CD8-positive, alpha-beta memory T cell (primary cell): ENCODE measurements at regions not wholly inside any gene's neighbourhood (a gene's known extent, or its start where the extent isn't known, plus 50 kb on each side); places are given as distances from the start of the nearest gene placed in this dataset.

Experiments used
- CTCF ChIA-PET: fragments of 350-600 bp; sonication (Branson Sonifier 250); formaldehyde crosslinking; loops from one replicate; lab custom pipeline; 2021; ENCODE audit warnings: antibody characterized with exemption; lab: Charles Lee
- POLR2A ChIA-PET: fragments of 350-600 bp; sonication (Branson Sonifier 250); formaldehyde crosslinking; loops from one replicate; lab custom pipeline; 2021; ENCODE audit warnings: antibody characterized with exemption; lab: Charles Lee
- DNase-seq, 5 donors: peaks; one replicate each; pipeline versions ENCODE4 v3.0.0 to v3.0.0-alpha.2; 2020 to 2022; ENCODE audit warnings: mixed read lengths in 1 of 5
- H3K27ac ChIP-seq: one replicate; pipeline ENCODE4 v1.7.0; 2013; ENCODE audit warnings: low read depth, mild to moderate bottlenecking, low read length, moderate library complexity
- H3K27me3 ChIP-seq: 2 replicates; pipeline ENCODE4 v1.7.0; 2013; ENCODE audit warnings: low read length, mild to moderate bottlenecking; ENCODE audit not compliant: insufficient read depth, poor library complexity, severe bottlenecking
- H3K36me3 ChIP-seq: 2 replicates; pipeline ENCODE4 v1.7.0; 2013; ENCODE audit warnings: mild to moderate bottlenecking, low read length, moderate library complexity; ENCODE audit not compliant: insufficient read depth
- H3K4me1 ChIP-seq: 2 replicates; pipeline ENCODE4 v1.7.0; 2013; ENCODE audit warnings: mild to moderate bottlenecking, low read length, moderate library complexity; ENCODE audit not compliant: insufficient read depth
- H3K4me3 ChIP-seq: 2 replicates; pipeline ENCODE4 v1.7.0; 2013; ENCODE audit warnings: mild to moderate bottlenecking, low read length
- H3K9me3 ChIP-seq: 2 replicates; pipeline ENCODE4 v1.7.0; 2013; ENCODE audit warnings: mild to moderate bottlenecking, low read length
- H3K27ac Mint-ChIP-seq, 8 donors: one replicate each; pipeline ENCODE4 v1.8.0; 2020 to 2021; ENCODE audit warnings: mixed read lengths in 8 of 8, mild to moderate bottlenecking in 6 of 8, inconsistent platforms in 3 of 8, moderate library complexity in 3 of 8
- H3K27me3 Mint-ChIP-seq, 2 donors: one replicate each; pipeline ENCODE4 v1.8.0; 2020 to 2021; ENCODE audit warnings: mixed read lengths in 2 of 2, mild to moderate bottlenecking in 1 of 2, moderate library complexity in 1 of 2
- H3K36me3 Mint-ChIP-seq, 3 donors: one replicate each; pipeline ENCODE4 v1.8.0; 2020 to 2021; ENCODE audit warnings: mixed read lengths in 3 of 3, inconsistent platforms in 1 of 3, mild to moderate bottlenecking in 1 of 3
- H3K4me1 Mint-ChIP-seq, 3 donors: one replicate each; pipeline ENCODE4 v1.8.0; 2020 to 2021; ENCODE audit warnings: mixed read lengths in 3 of 3, inconsistent platforms in 1 of 3, mild to moderate bottlenecking in 1 of 3
- H3K4me3 Mint-ChIP-seq, 7 donors: one replicate each; pipeline ENCODE4 v1.8.0; 2020 to 2021; ENCODE audit warnings: mixed read lengths in 7 of 7, mild to moderate bottlenecking in 6 of 7, moderate library complexity in 4 of 7, inconsistent platforms in 2 of 7
- H3K9me3 Mint-ChIP-seq, 5 donors: one replicate each; pipeline ENCODE4 v1.8.0; 2020 to 2022; ENCODE audit warnings: mixed read lengths in 5 of 5, mild to moderate bottlenecking in 3 of 5, moderate library complexity in 2 of 5, inconsistent platforms in 1 of 5

DNA sequence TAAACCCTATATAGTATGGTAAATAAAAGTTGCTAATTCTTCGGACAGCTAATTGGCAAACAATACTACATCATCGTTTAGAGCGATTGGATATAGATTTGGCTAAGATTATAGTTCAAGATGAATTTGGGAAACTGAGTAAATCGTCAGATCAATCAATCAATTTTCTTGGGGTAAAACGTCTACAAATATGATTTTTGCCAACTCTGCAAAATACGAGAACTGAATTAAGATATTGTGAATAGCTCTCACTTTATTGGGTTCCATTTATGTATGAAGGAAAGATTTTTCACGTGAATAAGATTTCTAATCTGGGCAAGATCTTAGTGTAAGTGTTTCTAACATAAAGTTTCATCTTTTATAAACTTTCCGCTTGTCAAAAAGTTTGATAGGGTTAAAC is 132.9 kb upstream of the AGR3 start:
- no peak for DNase-seq
- Histone ChIP-seq H3K4me3 (no peak overlapping the region), H3K27me3 (no peaks in the 10 kb centered on the region), H3K36me3 (no peaks in the 10 kb centered on the region), H3K27ac (no peak overlapping the region), H3K9me3 (no peaks in the 10 kb centered on the region), H3K4me1 (no peaks in the 10 kb centered on the region)
- ChIA-PET CTCF (interaction anchor here (1.0 kb wide), 1 partner anchor 16 kb away, joined by 3 read pairs; no protein-coding TSS in a partner anchor), POLR2A (no interaction called here)
- H3K27me3 Mint-ChIP-seq, result no peaks in the 10 kb centered on the region
- peaks cover 14 to 20% (median 20%) of the 10 kb centered on the region in 3 donors for H3K4me1 Mint-ChIP-seq
- no peak overlapping the region for H3K4me3 Mint-ChIP-seq
- H3K36me3 Mint-ChIP-seq, result no peaks in the 10 kb centered on the region
- H3K9me3 Mint-ChIP-seq, result no peaks in the 10 kb centered on the region
- H3K27ac Mint-ChIP-seq, result no peak overlapping the region

DNA sequence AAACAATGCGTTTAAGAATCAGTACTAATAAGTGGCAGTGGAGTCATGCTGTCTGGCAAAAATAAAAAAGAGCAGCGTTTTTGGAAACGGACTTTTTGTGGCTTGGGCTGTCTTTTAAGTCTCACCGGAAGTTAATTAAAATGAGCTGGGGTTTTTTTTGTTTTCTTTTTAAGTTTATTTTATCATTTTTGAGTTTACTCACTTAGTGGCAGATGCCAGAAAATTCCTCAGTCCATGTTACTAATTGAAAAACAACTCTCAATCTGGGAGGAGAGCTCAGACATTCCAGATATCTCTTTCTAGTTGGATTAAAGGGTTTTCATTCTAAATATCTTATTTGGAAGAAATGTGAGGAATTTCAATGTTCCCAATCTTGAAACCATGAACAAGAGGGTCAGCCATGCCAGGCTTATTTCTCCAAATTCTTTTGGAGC is 133.8 kb upstream of the AGR3 start:
- Mint-ChIP-seq H3K27ac (peak overlapping the region in 1 of 8 donors; percentile 55), H3K27me3 (no peaks in the 10 kb centered on the region), H3K4me1 (peaks cover 9 to 13% (median 11%) of the 10 kb centered on the region in 3 donors), H3K36me3 (no peaks in the 10 kb centered on the region), H3K9me3 (no peaks in the 10 kb centered on the region), H3K4me3 (no peak overlapping the region)
- Histone ChIP-seq H3K9me3 (no peaks in the 10 kb centered on the region), H3K36me3 (no peaks in the 10 kb centered on the region), H3K4me3 (no peak overlapping the region), H3K27ac (no peak overlapping the region), H3K4me1 (no peaks in the 10 kb centered on the region), H3K27me3 (no peaks in the 10 kb centered on the region)
- POLR2A ChIA-PET, result no interaction called here
- DNase-seq, result no peak
- CTCF ChIA-PET, result interaction anchor here (1.0 kb wide), 1 partner anchor 17 kb away, joined by 3 read pairs; no protein-coding TSS in a partner anchor

DNA sequence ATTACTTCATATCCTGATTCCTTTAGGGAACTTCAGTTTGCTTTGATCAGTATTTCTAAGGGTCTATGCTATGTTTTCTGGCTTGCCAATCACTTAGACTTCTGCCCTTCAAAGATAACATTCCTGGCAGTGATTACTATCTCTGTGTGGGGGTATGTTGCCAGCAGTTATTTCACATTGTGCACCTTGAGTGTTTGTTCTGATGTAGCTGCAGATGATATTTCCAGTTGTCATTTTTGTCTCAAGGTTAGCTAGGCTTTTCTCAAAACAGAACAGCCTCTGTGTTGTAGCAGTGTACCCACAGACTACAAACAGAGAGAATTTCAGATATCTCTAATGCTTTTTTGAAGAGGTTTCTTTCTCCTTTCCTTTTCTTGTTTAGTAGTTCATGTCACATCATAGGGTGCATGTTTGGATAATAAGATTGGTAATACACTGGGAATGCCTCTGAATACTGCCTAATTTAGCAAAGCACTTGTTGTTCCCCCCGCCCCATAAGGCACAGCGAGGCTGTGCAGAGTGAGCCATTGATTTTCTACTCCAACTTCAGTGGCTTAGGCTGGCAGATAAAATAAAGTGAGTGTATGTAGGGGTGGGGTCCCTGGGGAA is 134.7 kb upstream of the AGR3 start:
- H3K4me1 Mint-ChIP-seq, result peaks cover 5 to 8% (median 7%) of the 10 kb centered on the region in 3 donors
- DNase-seq, result no peak
- H3K27me3 Mint-ChIP-seq, result no peaks in the 10 kb centered on the region
- H3K4me3 ChIP-seq, result no peak overlapping the region
- H3K4me1 ChIP-seq, result no peaks in the 10 kb centered on the region
- H3K36me3 Mint-ChIP-seq, result no peaks in the 10 kb centered on the region
- no peaks in the 10 kb centered on the region for H3K9me3 Mint-ChIP-seq
- no peak overlapping the region for H3K27ac Mint-ChIP-seq
- POLR2A ChIA-PET, result no interaction called here
- no peaks in the 10 kb centered on the region for H3K36me3 ChIP-seq
- no peaks in the 10 kb centered on the region for H3K9me3 ChIP-seq
- no peak overlapping the region for H3K27ac ChIP-seq
- H3K4me3 Mint-ChIP-seq, result no peak overlapping the region
- CTCF ChIA-PET, result no interaction called here
- H3K27me3 ChIP-seq, result no peaks in the 10 kb centered on the region

DNA sequence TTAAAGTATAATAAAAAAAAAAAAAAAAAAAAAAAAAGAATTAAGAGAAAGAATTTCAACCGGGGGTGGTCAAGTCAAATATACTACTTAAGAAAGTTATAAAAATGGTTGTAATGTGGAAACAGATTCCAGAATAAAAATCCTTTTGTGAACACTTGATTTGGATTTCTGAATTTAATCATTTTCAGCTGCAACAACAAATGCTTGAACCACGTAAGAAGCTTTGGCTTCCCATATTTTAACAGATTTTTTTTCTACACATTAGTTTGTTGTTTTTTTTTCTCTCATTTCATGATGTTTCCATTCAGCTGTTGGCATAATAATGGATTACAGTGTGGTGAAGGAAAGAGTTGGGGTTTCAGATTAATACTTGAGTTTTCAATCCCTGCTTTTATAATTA is 137.3 kb upstream of the AGR3 start:
- H3K4me3 ChIP-seq, result no peak overlapping the region
- no peaks in the 10 kb centered on the region for H3K9me3 Mint-ChIP-seq
- H3K27ac Mint-ChIP-seq, result no peak overlapping the region
- no peak overlapping the region for H3K27ac ChIP-seq
- no peaks in the 10 kb centered on the region for H3K36me3 Mint-ChIP-seq
- H3K4me1 ChIP-seq, result no peaks in the 10 kb centered on the region
- ChIA-PET CTCF (no interaction called here), POLR2A (interaction anchor here (0.7 kb wide), 1 partner anchor 45 kb away, joined by 3 read pairs; no protein-coding TSS in a partner anchor)
- H3K4me3 Mint-ChIP-seq, result no peak overlapping the region
- no peaks in the 10 kb centered on the region for H3K36me3 ChIP-seq
- DNase-seq, result no peak
- H3K27me3 ChIP-seq, result no peaks in the 10 kb centered on the region
- H3K9me3 ChIP-seq, result no peaks in the 10 kb centered on the region
- peaks cover 9 to 18% (median 17%) of the 10 kb centered on the region in 3 donors for H3K4me1 Mint-ChIP-seq
- no peaks in the 10 kb centered on the region for H3K27me3 Mint-ChIP-seq

DNA sequence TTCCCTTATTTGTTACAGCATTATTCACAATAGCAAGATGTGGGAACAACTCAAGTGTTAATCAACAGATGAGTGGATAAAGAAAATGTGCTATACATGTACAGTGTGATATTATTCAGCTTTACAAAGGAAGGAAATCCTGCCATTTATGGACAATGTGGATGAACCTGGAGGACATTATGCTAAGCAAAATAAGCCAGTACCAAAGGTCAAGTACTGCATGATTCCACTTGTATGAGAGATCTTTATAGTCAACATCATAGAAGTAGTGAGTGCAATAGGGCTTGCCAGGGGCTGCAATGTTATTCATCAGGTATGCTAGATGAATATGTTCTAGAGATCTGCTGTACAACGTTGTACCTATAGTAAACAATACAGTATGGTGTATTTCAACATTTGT is 138.5 kb upstream of the AGR3 start:
- H3K36me3 ChIP-seq, result no peaks in the 10 kb centered on the region
- H3K4me3 ChIP-seq, result no peak overlapping the region
- Mint-ChIP-seq H3K27ac (no peak overlapping the region), H3K27me3 (no peaks in the 10 kb centered on the region), H3K9me3 (no peaks in the 10 kb centered on the region), H3K4me3 (no peak overlapping the region), H3K4me1 (peaks cover 8 to 17% (median 13%) of the 10 kb centered on the region in 3 donors), H3K36me3 (no peaks in the 10 kb centered on the region)
- no peak for DNase-seq
- ChIA-PET POLR2A (no interaction called here), CTCF (no interaction called here)
- H3K4me1 ChIP-seq, result no peaks in the 10 kb centered on the region
- no peak overlapping the region for H3K27ac ChIP-seq
- H3K27me3 ChIP-seq, result no peaks in the 10 kb centered on the region
- no peaks in the 10 kb centered on the region for H3K9me3 ChIP-seq

DNA sequence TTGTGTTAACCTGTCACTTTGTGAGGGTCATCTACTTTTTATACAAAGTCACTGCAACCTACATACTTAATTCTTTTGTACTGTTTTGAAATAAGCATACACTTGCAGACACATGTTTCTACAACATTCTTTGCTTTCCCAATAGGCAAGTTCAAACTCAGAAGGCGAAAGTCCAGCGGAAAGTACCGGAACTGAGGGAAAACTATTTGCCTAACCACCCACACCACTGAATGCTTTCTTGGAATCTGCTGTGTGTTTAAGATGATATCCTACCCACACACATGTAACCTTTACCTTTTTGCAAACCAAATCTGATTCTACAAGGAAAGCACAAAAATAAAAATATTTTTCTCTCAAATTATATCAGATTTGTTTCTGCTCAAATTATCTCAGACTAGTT is 139.4 kb upstream of the AGR3 start:
- no peak for DNase-seq
- Histone ChIP-seq H3K4me1 (no peaks in the 10 kb centered on the region), H3K27me3 (no peaks in the 10 kb centered on the region), H3K36me3 (no peaks in the 10 kb centered on the region), H3K9me3 (no peaks in the 10 kb centered on the region), H3K4me3 (no peak overlapping the region), H3K27ac (no peak overlapping the region)
- peaks cover 4 to 11% (median 9%) of the 10 kb centered on the region in 3 donors for H3K4me1 Mint-ChIP-seq
- H3K4me3 Mint-ChIP-seq, result no peak overlapping the region
- no peaks in the 10 kb centered on the region for H3K27me3 Mint-ChIP-seq
- ChIA-PET CTCF (no interaction called here), POLR2A (no interaction called here)
- H3K27ac Mint-ChIP-seq, result no peak overlapping the region
- H3K9me3 Mint-ChIP-seq, result no peaks in the 10 kb centered on the region
- H3K36me3 Mint-ChIP-seq, result no peaks in the 10 kb centered on the region

DNA sequence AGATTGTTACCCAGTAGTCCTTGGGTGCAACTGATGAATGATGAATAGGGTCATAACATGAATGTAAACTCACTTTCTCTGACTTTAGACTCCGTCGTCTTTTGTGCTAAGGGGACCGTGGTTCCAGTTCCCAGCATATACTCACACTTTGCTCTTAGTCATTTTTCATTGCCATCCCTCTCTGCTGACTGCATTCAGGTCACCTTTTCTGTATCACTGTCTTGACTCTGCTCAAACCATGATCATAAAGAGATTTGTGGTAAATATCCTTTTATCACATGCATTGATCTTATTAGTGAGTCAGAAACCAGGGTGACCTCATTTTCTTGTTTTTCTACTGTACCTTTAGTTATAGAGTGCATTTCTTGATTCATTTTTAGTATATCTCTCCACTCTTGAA is 141.1 kb upstream of the AGR3 start:
- ChIA-PET POLR2A (no interaction called here), CTCF (no interaction called here)
- Mint-ChIP-seq H3K9me3 (no peaks in the 10 kb centered on the region), H3K27me3 (no peaks in the 10 kb centered on the region), H3K4me3 (no peak overlapping the region), H3K36me3 (peaks cover 0 to 1% (median 0%) of the 10 kb centered on the region in 3 donors), H3K27ac (no peak overlapping the region), H3K4me1 (peaks cover 4 to 21% (median 9%) of the 10 kb centered on the region in 3 donors)
- H3K27ac ChIP-seq, result no peak overlapping the region
- DNase-seq, result no peak
- H3K36me3 ChIP-seq, result no peaks in the 10 kb centered on the region
- no peaks in the 10 kb centered on the region for H3K9me3 ChIP-seq
- no peaks in the 10 kb centered on the region for H3K27me3 ChIP-seq
- H3K4me1 ChIP-seq, result no peaks in the 10 kb centered on the region
- no peak overlapping the region for H3K4me3 ChIP-seq

DNA sequence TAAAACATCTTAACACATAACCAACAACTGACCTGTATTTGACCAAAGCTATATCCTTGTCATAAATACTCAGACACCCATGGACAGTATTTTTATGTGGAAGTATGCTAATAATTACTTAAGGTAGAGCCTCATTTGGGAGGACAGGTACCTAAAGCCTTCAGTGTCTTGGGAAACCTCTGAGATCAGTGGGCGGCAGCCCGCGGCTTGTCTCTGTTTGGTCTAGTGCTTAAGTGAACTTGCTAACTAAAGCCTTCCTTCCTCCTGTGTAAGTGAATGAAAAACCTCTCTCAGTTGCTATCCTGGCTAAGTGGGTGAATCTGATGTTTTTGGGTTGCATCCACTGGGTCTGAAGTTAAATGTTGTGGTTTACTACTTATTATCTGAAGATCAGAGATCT is 144.5 kb upstream of the AGR3 start:
- H3K9me3 Mint-ChIP-seq, result no peaks in the 10 kb centered on the region

More for the DNA sequence above, 144.5 kb upstream of the AGR3 start:
- Histone ChIP-seq H3K36me3 (no peaks in the 10 kb centered on the region), H3K4me1 (no peaks in the 10 kb centered on the region), H3K27me3 (no peaks in the 10 kb centered on the region), H3K27ac (no peak overlapping the region), H3K4me3 (no peak overlapping the region), H3K9me3 (no peaks in the 10 kb centered on the region)
- Mint-ChIP-seq H3K36me3 (peaks cover 0 to 1% (median 0%) of the 10 kb centered on the region in 3 donors), H3K4me3 (no peak overlapping the region), H3K27ac (peak overlapping the region in 1 of 8 donors; percentile 27), H3K27me3 (no peaks in the 10 kb centered on the region), H3K4me1 (peaks cover 10 to 47% (median 24%) of the 10 kb centered on the region in 3 donors)
- ChIA-PET CTCF (no interaction called here), POLR2A (no interaction called here)
- DNase-seq, result no peak
